ENCODE measurements at regions not wholly inside any gene's neighbourhood (a gene's known extent, or its start where the extent isn't known, plus 50 kb on each side); places are given as distances from the start of the nearest gene placed in this dataset.

- TF ChIP-seq CTCF (IDR thresholded peaks at IDR 0.05) (no peak), POLR2A (IDR thresholded peaks at IDR 0.05) (no peak), EP300 (IDR thresholded peaks at IDR 0.05) (no peak), POLR2AphosphoS5 (IDR thresholded peaks at IDR 0.05) (no peak)
These were observed 278.0 kb upstream of the ADCY2 start for GRCh38 chr5:7117961-7118360.

Measured in upper lobe of left lung (tissue), 4 donors.